NCI-H2171 (cell line): ENCODE measurements at regions not wholly inside any gene's neighbourhood (a gene's known extent, or its start where the extent isn't known, plus 50 kb on each side); places are given as distances from the start of the nearest gene placed in this dataset.
"Not testable (repeated sequence)": the region's sequence is repeated elsewhere in the genome, so short reads cannot be mapped to it uniquely, and the experiment has no call there.

Experiments
- DNase-seq: peaks from one replicate; lab custom pipeline; 2025; lab: John Stamatoyannopoulos, UW

GRCh38 chr7:85423209-85423895 is 236.5 kb upstream of the SEMA3D start:
- DNase-seq = no peak

- no peak for DNase-seq
These were observed 228.9 kb upstream of the SEMA3D start for GRCh38 chr7:85415743-85416142.

GRCh38 chr7:85413718-85414117 is 226.9 kb upstream of the SEMA3D start:
- no peak for DNase-seq

GRCh38 chr7:85412912-85413311 is 226.1 kb upstream of the SEMA3D start:
- DNase-seq = no peak

- DNase-seq = no peak
These were observed 220.5 kb upstream of the SEMA3D start for GRCh38 chr7:85407391-85407790.

GRCh38 chr7:85405016-85405902 is 218.4 kb upstream of the SEMA3D start:
- no peak for DNase-seq

GRCh38 chr7:85396676-85397075 is 209.8 kb upstream of the SEMA3D start:
- no peak for DNase-seq

- no peak for DNase-seq
These were observed 205.9 kb upstream of the SEMA3D start for GRCh38 chr7:85392789-85393188.

- DNase-seq = no peak
These were observed 205.5 kb upstream of the SEMA3D start for GRCh38 chr7:85392326-85392725.

GRCh38 chr7:85386460-85386859 is 199.6 kb upstream of the SEMA3D start:
- no peak for DNase-seq

- no peak for DNase-seq
These were observed 197.5 kb upstream of the SEMA3D start for GRCh38 chr7:85384392-85384791.

- DNase-seq = no peak
These were observed 194.4 kb upstream of the SEMA3D start for GRCh38 chr7:85381212-85381611.

- DNase-seq = no peak
These were observed 189.7 kb upstream of the SEMA3D start for GRCh38 chr7:85376589-85376988.

GRCh38 chr7:85356916-85357315 is 170.1 kb upstream of the SEMA3D start:
- DNase-seq = no peak

- no peak for DNase-seq
These were observed 156.6 kb upstream of the SEMA3D start for GRCh38 chr7:85343484-85343883.

GRCh38 chr7:85342781-85343180 is 155.9 kb upstream of the SEMA3D start:
- no peak for DNase-seq

- DNase-seq = no peak
These were observed 155.1 kb upstream of the SEMA3D start for GRCh38 chr7:85341973-85342372.

GRCh38 chr7:85341121-85341520 is 154.3 kb upstream of the SEMA3D start:
- no peak for DNase-seq

GRCh38 chr7:85336086-85336485 is 149.2 kb upstream of the SEMA3D start:
- DNase-seq = no peak

GRCh38 chr7:85335113-85335512 is 148.3 kb upstream of the SEMA3D start:
- not testable (repeated sequence) for DNase-seq

GRCh38 chr7:85328456-85328998 is 141.7 kb upstream of the SEMA3D start:
- DNase-seq = no peak

- no peak for DNase-seq
These were observed 137.4 kb upstream of the SEMA3D start for GRCh38 chr7:85324145-85324799.

- no peak for DNase-seq
These were observed 135.4 kb upstream of the SEMA3D start for GRCh38 chr7:85322252-85322651.
